ENCODE measurements at regions not wholly inside any gene's neighbourhood (a gene's known extent, or its start where the extent isn't known, plus 50 kb on each side); places are given as distances from the start of the nearest gene placed in this dataset.
A peak's percentile ranks its signal among the peaks of the same experiment; 100 is the strongest.

DNA sequence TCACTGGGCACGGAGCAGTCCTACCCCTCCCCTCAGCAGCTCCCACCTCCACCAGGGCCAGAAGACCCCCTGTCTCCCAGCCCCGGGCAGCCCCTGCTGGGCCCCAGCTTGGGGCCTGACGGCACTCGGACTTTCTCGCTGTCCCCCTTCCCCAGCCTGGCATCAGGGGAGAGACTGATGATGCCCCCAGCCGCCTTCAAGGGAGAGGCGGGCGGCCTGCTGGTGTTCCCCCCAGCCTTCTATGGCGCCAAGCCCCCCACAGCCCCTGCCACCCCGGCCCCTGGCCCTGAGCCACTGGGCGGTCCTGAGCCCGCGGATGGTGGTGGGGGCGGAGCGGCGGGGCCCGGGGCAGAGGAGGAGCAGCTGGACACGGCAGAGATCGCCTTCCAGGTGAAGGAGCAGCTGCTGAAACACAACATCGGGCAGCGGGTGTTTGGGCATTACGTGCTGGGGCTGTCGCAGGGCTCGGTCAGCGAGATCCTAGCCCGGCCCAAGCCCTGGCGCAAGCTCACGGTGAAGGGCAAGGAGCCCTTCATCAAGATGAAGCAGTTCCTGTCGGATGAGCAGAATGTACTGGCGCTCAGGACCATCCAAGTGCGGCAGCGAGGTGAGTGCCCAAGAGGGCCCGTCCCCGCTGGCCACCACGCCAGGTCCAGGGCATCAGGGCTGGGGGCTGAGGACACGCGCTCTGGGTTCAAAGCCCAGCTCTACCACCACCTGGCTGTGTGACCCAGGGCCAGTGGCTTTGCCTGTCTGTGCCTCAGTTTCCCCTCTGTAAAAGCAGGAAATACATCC is 58.6 kb downstream of the PHETA1 start:
- DNase-seq, result no peak
- no peak for ATAC-seq

GRCh38 chr12:111309584-111309983 is 59.3 kb downstream of the PHETA1 start:
- DNase-seq (no peak), ATAC-seq (no peak)

DNA sequence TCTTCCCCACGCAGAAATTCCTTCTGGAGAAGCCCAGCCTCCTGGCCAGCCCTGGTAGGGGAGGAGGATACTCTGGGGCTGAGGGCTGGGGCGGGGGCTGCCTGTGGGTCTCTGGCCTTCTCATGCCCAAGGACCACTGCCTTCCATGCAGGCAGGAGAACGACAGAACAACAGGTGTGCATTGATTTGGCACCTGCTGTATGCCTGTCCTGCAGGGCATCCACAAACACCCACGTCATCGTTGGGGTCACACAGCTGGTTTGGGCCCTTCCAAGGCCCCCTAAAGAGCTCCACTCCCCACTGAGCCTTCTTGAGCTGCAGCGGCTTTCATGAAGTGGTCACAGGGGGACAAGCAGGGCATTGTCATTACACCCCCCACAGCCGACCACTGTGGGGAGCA is 60.4 kb downstream of the PHETA1 start:
- ATAC-seq, result no peak
- no peak for DNase-seq

GRCh38 chr12:111304642-111305071 is 64.2 kb downstream of the PHETA1 start:
- DNase-seq (peak; percentile 70), ATAC-seq (no peak)

DNA sequence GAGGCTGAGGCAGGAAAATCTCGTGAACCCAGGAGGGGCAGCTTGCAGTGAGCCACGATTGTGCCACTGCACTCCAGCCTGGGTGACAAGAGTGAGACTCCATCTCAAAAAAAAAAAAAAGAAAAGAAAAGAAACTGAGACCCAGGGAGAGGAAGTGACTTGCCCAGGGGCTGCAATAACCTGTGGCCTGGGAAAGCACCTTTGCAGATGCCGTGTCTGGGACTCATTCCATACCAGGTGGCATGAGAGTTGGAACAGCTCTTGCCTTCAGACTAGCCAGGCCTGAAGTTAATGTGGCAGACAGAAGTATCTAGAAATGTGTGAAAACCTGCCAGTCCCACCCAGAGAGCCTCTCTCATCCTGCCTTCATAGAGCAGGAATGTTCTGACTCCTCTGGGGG is 65.4 kb downstream of the PHETA1 start:
- DNase-seq, result no peak
- no peak for ATAC-seq

DNA sequence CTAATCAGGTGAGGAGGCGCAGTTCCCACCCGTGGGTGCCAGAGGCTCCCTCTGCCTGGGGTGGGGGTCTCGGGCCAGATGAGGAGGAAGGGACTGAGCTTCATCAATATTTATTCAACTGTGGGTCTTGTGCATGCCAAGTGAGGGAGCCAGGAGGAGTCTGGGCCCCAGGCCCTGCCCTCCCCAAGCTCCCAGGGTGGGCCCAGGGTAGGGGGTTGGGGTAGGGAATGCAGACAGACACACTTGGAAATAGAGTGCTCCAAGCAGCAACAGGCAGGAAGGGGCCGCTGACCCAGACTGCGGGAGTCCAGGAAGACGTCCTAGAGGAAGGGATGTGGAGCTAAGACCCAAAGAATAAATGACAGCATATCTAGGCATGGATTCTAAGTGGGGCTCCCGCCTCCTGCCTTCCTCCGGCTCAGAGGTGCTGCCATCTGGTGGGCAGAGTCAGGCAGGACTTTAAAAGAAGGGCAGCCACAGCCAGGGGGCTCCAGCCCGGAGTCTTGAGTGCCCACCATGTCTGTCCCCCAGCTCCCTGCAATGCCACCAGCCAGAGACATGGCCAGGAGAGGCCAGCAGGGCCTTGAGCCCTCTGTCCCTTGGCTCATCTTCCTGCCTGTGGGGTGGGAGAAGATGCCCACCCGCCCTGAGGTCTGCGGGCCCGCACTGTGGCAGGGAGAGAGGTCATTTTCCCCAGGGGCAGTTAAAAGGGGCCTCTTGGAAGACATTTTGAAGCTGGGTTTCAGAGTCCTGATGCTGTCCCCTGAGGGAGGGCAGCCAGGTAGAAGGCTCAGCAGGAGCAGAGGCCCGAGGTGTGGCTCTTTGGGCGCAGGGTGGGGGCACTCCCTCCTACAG is 70.1 kb downstream of the PHETA1 start:
- DNase-seq (peak; percentile 70), ATAC-seq (peak; percentile 62)

DNA sequence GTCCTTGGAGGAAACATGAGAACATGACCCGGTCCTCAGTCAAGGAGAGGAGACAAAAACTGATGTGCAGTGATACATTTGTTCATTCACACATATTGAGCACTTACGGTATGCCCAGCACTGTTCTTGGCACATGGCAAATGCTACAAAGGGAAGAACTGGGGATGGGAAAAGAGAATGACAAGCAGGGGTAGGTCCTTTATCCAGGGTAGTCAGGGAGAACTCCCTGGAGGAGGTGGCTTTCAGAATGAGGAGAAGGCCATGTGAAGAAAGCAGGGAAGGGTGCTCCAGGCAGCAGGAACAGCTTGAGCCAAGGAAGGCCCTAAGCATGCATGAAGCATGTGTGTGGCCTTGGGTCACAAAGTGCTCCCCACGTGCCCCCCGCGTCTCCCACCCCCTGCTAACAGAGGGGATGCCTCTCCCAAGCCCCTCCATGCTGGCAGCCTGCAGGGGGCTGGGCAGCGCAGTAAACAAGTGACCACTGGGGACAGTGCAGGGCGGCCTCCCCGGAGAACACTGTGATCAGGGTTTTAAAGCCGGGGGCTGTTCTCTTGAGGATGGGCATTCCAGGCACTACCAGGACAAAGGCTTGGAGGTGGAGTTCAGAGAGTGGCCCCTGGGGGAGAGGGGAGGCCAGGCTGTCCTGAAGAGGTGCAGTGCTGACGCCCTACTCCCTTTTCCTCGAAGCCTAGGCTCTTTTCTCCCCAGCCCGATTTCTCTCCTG is 71.0 kb downstream of the PHETA1 start:
- DNase-seq, result no peak
- no peak for ATAC-seq

GRCh38 chr12:111296906-111297463 is 71.9 kb downstream of the PHETA1 start:
- ATAC-seq, result no peak

DNA sequence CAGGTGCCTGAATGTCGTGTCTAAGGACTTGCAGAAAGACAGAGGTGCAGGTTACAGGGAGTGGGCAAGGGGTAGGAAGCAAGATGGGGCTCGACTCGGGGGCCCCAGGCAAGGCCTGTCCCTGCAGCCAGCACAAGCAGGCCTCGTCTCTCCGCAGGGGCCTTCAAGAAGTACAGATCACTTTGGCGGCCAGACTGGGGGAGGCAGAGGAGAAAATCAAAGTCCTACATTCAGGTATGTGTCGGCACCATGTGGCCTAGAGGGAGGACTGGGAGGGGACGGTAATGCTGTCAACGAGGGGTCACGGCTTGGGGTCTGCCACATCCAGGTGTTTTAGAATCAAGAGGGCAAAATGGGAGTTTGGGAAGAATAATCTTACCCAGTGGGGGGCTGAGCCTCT is 73.7 kb downstream of the PHETA1 start:
- ATAC-seq (no peak), DNase-seq (no peak)

More at GRCh38 chr12:111296906-111297463, 71.9 kb downstream of the PHETA1 start:
- no peak for DNase-seq

- DNase-seq (no peak), ATAC-seq (no peak)
Observed at GRCh38 chr12:111293266-111294009, 75.5 kb downstream of the PHETA1 start.

DNA sequence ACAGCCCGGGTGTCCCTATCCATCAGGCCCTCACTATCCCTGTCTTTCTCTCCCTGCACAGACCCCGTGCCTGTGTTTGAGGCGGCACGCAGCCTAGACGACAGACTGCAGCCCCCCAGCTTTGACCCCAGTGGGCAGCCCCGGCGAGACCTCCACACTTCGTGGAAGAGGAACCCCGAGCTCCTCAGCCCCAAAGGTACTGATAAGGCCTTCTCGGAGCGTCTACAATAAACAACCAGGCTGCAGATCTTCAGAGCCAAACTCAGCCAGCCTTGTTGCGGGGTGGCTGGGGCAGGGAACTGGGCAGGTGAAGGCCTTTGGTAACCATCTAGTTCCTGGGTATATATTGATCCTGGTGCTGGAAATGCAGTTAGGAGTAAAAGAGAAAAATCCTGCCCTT is 77.5 kb downstream of the PHETA1 start:
- DNase-seq (no peak), ATAC-seq (no peak)

DNA sequence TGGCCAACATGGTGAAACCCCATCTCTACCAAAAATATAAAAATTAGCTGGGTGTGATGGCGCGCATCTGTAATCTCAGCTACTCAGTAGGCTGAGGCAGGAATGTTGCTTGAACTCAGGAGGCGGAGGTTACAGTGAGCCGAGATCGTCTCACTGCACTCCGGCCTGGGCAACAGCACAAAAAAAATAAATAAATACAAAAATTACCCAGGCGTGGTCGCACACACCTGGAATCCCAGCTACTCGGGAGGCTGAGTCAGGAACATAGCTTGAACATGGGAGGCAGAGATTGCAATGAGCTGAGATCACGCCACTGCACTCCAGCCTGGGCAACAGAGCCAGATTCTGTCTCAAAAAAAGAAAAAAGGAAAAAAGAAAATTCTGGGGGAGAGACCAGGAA is 80.1 kb downstream of the PHETA1 start:
- ATAC-seq (no peak), DNase-seq (no peak)

DNA sequence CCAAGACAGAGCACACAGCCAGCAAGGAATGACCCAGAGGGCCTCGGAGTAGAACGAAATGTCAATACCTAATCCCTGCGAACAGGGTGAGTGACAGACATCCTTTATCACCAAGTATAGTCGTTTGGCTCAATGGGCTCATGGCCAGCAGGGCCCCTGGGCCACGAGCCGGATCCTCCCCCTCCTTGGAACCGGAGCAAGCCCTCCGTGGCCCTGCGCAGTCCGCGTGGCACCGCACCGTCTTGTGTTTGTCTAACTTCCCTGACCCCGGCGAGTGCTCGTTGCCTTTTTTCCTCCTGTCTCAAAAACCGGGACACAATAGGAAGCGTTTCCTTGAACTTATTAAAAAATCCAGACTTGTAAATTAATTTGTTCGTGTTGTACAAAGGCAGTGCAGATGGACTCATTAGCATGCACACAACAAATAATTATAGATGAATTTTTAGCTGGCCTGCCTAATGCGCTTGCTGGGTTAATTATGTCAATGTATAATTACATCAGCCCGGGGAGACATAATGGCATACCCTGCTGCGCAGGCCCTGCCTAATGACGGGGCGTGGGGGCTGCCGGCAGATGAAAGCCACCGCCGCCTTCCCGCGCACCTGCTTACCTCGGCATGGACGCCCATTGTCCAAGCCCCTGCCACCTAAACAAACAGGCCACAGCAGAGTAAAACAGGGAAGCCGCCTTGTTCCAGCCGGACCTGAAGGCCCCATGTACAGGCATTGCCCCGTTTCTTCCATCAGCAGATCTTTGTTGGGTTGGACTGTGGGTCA is 81.6 kb downstream of the PHETA1 start:
- ATAC-seq (no peak), DNase-seq (no peak)

DNA sequence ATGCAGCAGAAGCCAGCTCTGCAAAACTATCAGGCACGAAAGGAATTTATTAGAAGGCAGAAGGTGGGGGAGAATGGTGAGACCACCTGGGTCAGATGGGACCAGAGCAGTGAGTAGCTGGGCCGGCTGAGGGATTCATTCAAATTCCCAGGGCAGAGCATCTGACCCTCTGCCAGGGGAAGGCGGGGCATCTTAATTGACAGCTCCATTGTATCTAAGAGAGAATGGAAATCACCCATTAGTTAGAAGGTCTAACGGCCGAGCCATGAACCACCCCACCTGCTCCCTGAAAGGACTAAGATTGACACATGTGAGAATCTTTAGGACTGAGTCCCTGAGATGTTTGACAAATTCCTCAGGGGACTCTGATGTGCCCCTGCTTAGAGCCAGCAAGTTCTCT is 83.7 kb downstream of the PHETA1 start:
- ATAC-seq, result no peak

GRCh38 chr12:111284709-111285108 is 84.2 kb downstream of the PHETA1 start:
- DNase-seq (no peak), ATAC-seq (no peak)

More for the DNA sequence above, 83.7 kb downstream of the PHETA1 start:
- DNase-seq, result no peak

- ATAC-seq (no peak), DNase-seq (no peak)
Observed at GRCh38 chr12:111283966-111284365, 84.9 kb downstream of the PHETA1 start.

DNA sequence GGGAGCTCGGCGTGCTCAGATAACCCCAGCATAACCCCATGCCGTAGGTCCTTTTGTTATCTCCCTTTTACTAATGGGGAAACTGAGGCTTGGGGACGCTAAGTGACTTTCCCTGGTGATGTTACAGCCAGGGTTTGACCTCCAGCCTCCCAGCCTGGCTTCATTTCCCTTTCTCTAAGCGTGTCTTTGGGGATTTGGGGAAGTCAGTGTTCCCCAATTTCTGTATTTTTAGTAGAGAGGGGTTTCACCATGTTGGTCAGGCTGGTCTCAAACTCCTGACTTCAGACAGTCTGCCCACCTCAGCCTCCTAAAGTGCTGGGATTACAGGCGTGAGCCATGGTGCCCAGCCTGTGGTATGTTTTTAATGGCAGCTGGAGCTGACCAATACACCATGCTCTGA is 85.4 kb downstream of the PHETA1 start:
- ATAC-seq, result no peak

DNA sequence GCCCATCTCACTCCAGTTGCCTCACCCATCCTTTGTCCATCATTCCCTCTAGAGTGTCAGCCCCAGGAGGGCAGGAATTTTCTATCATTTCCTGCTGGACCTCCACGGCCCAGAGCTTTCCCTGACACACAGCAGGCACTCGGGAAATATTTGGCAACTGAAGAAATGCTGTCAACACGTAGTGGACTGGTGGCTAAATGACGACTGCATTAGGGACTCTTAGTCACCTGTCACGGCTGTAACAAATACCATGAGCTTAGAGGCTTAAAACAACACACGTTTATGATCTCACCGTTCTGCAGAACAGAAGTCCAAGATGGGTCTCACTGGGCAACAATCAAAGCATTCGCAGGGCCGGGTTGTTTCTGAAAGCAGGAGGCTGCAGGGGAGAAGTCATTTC is 91.3 kb downstream of the PHETA1 start:
- ATAC-seq (no peak), DNase-seq (no peak)

More for the DNA sequence above, 85.4 kb downstream of the PHETA1 start:
- DNase-seq, result no peak

DNA sequence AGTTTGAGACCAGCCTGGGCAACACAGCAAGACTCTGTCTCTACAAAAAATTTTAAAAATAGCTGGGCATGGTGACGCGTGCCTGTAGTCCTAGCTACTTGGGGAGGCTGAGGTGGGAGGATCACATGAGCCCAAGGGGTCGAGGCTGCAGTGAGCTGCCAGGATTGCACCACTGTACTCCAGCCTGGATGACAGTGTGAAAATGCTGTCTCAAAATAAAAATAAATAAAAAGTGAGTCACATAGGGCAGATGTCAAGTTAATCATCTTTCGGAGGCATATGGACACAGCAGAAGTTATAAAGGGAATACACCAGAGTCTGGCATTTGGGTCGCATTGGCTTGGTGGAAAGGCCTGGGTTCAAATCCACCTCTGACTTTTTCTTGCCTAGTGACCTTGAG is 92.7 kb downstream of the PHETA1 start:
- ATAC-seq (no peak), DNase-seq (no peak)

- ATAC-seq (no peak), DNase-seq (no peak)
Observed at GRCh38 chr12:111275308-111275707, 93.6 kb downstream of the PHETA1 start.

GRCh38 chr12:111274777-111275176 is 94.1 kb downstream of the PHETA1 start:
- ATAC-seq (no peak), DNase-seq (no peak)
